ENCODE measurements at regions not wholly inside any gene's neighbourhood (a gene's known extent, or its start where the extent isn't known, plus 50 kb on each side); places are given as distances from the start of the nearest gene placed in this dataset.

DNA sequence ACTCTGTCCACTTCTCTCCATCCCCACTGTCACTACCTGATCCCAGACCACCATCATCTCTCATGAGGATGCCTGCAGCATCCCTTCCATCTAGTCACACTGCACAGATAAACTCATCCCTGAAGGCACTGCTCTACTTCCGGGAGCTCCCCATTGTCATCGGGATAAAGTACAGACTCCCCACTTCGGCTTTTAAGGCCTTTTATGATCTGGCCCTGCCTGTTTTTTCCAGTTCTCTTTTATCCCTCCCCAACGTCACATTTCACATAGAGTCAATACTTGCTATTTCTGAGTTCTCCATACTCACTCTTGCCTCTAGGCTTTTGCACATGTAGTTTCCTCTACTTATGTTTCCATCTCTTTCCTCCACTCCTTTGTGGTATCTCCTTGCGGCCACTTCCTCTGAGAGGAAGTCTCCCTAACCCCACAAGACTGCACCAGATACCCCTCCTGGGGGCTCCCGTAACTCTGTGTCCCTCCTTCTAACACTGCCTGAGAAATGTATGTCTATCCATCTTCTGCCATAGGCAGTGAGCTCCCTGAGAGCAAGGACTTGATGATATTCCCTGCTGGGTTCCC is 66.9 kb downstream of the COPRS start:
- no peaks in the 10 kb centered on the region for H3K9me3 ChIP-seq (ENCODE audit: control insufficient read depth in 2 of 3, insufficient read depth in 1 of 3, low read length in 3 of 3)
- H3K4me3 ChIP-seq (ENCODE audit: low read length in 3 of 3) = no peak overlapping the region
- no peak overlapping the region for H3K9ac ChIP-seq (ENCODE audit: low read length in 3 of 3)
- no peak for FAIRE-seq
- H3K27me3 ChIP-seq (ENCODE audit: control insufficient read depth, insufficient read depth, low read length) = no peaks in the 10 kb centered on the region
- H3K4me1 ChIP-seq (ENCODE audit: control insufficient read depth in 2 of 3, insufficient read depth in 2 of 3, low read depth in 1 of 3, low read length in 3 of 3) = no peaks in the 10 kb centered on the region
- H3K36me3 ChIP-seq (ENCODE audit: control insufficient read depth in 2 of 3, insufficient read depth in 3 of 3, low read length in 3 of 3) = no peaks in the 10 kb centered on the region
- TF ChIP-seq, protein P1, sequence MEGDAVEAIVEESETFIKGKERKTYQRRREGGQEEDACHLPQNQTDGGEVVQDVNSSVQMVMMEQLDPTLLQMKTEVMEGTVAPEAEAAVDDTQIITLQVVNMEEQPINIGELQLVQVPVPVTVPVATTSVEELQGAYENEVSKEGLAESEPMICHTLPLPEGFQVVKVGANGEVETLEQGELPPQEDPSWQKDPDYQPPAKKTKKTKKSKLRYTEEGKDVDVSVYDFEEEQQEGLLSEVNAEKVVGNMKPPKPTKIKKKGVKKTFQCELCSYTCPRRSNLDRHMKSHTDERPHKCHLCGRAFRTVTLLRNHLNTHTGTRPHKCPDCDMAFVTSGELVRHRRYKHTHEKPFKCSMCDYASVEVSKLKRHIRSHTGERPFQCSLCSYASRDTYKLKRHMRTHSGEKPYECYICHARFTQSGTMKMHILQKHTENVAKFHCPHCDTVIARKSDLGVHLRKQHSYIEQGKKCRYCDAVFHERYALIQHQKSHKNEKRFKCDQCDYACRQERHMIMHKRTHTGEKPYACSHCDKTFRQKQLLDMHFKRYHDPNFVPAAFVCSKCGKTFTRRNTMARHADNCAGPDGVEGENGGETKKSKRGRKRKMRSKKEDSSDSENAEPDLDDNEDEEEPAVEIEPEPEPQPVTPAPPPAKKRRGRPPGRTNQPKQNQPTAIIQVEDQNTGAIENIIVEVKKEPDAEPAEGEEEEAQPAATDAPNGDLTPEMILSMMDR (IDR thresholded peaks at IDR 0.05; ENCODE audit: borderline replicate concordance, extremely low read depth, insufficient read depth) = no peak
- intact Hi-C loops (cut with DNase I) = no loop called here
- DNase-seq = no peak
- H3K27ac ChIP-seq (ENCODE audit: low read depth in 2 of 2, low read length in 2 of 2) = no peak overlapping the region

DNA sequence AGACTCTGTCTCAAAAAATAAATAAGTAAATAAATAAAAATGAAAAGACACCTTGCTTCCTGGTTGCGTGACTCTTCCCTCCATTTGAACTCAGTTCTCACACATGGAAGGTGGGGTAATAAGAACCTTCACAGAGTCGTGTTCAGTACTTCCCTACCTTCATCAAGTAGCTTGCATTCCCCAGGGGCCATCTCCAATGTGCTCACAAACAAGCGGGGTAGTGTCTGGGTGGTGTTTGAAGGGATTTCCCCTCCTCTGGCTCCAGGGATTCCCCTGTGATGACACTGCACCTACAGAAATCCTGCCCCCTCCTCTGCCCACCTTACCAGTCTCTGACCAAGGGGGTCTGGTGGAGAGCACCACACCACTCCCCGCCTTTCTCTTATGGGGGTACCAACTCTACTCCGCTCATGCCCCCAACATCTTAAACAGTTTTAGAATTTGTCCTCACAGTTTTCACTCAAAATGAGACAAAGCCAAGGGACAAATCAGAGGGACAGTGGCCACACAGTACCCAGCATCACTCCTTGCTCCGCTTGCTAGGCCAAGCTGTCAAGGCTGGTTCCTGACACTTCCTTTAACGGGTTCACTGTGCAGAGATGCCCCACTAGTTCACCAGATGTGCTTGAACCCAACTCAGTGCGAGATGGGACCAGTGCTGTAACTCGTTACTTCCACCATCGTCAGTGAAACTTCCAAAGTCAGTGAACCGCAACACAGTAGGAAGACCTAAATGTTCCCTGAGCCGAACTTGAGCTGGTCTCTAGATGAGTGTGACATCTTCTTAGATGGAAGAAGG is 69.1 kb downstream of the COPRS start:
- Histone ChIP-seq H3K36me3 (ENCODE audit: control insufficient read depth in 2 of 3, insufficient read depth in 3 of 3, low read length in 3 of 3) (no peaks in the 10 kb centered on the region), H3K27me3 (ENCODE audit: control insufficient read depth, insufficient read depth, low read length) (no peaks in the 10 kb centered on the region), H3K27ac (ENCODE audit: low read depth in 2 of 2, low read length in 2 of 2) (no peak overlapping the region), H3K9ac (ENCODE audit: low read length in 3 of 3) (no peak overlapping the region), H3K4me1 (ENCODE audit: control insufficient read depth in 2 of 3, insufficient read depth in 2 of 3, low read depth in 1 of 3, low read length in 3 of 3) (no peaks in the 10 kb centered on the region), H3K9me3 (ENCODE audit: control insufficient read depth in 2 of 3, insufficient read depth in 1 of 3, low read length in 3 of 3) (no peaks in the 10 kb centered on the region), H3K4me3 (ENCODE audit: low read length in 3 of 3) (no peak overlapping the region)
- TF ChIP-seq, protein P1 (IDR thresholded peaks at IDR 0.05; ENCODE audit: borderline replicate concordance, extremely low read depth, insufficient read depth) = no peak
- FAIRE-seq (no peak), DNase-seq (no peak)
- intact Hi-C loops (cut with DNase I) = no loop called here

DNA sequence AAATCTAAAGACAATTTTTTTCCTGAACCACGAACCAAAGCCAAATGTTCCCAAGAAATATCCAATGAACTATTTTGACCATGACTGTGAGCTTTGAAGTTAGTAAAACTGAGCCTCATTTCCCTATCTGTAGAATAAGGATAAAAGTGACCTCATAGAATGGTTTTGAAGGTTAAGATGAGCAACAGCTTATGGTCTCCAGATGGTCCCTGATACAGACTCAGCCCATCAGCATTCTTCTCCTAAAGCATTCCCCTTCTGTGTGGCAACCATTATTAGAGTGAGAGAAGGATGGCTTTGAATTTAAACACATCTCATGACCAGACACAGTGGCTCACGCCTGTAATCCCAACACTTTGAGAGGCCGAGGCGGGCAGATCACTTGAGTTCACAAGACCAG is 70.1 kb downstream of the COPRS start:
- Histone ChIP-seq H3K27ac (ENCODE audit: low read depth in 2 of 2, low read length in 2 of 2) (no peak overlapping the region), H3K27me3 (ENCODE audit: control insufficient read depth, insufficient read depth, low read length) (no peaks in the 10 kb centered on the region), H3K4me1 (ENCODE audit: control insufficient read depth in 2 of 3, insufficient read depth in 2 of 3, low read depth in 1 of 3, low read length in 3 of 3) (no peaks in the 10 kb centered on the region), H3K9me3 (ENCODE audit: control insufficient read depth in 2 of 3, insufficient read depth in 1 of 3, low read length in 3 of 3) (no peaks in the 10 kb centered on the region), H3K9ac (ENCODE audit: low read length in 3 of 3) (no peak overlapping the region), H3K4me3 (ENCODE audit: low read length in 3 of 3) (no peak overlapping the region), H3K36me3 (ENCODE audit: control insufficient read depth in 2 of 3, insufficient read depth in 3 of 3, low read length in 3 of 3) (no peaks in the 10 kb centered on the region)
- TF ChIP-seq, protein P1 (IDR thresholded peaks at IDR 0.05; ENCODE audit: borderline replicate concordance, extremely low read depth, insufficient read depth) = no peak
- no peak for DNase-seq
- intact Hi-C loops (cut with DNase I) = no loop called here
- FAIRE-seq = no peak
